ENCODE measurements at regions not wholly inside any gene's neighbourhood (a gene's known extent, or its start where the extent isn't known, plus 50 kb on each side); places are given as distances from the start of the nearest gene placed in this dataset.

DNA sequence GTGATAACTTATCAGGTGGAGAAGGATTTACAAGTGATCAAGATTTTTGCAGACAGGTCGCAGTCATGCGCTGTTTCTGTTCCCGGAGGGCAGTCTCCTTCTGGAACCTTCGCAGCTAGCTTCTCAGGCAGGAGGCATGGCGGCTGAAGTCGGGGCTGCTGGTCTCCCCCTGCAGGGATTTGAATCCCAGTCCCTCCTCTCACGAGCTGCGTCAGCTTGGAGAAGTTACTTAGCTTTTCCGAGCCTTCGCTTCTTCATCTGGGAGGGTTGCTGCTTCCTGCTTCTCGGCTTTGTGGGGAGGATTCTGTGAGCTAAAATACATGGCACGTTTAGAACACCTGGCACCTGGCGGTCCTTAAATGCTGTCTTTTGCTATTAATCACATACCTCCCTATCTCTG is 287.8 kb upstream of the FOXF1 start:
- TF ChIP-seq, protein P1, sequence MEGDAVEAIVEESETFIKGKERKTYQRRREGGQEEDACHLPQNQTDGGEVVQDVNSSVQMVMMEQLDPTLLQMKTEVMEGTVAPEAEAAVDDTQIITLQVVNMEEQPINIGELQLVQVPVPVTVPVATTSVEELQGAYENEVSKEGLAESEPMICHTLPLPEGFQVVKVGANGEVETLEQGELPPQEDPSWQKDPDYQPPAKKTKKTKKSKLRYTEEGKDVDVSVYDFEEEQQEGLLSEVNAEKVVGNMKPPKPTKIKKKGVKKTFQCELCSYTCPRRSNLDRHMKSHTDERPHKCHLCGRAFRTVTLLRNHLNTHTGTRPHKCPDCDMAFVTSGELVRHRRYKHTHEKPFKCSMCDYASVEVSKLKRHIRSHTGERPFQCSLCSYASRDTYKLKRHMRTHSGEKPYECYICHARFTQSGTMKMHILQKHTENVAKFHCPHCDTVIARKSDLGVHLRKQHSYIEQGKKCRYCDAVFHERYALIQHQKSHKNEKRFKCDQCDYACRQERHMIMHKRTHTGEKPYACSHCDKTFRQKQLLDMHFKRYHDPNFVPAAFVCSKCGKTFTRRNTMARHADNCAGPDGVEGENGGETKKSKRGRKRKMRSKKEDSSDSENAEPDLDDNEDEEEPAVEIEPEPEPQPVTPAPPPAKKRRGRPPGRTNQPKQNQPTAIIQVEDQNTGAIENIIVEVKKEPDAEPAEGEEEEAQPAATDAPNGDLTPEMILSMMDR (IDR thresholded peaks at IDR 0.05; ENCODE audit: insufficient read depth, low read depth, low read length, missing control alignments) = no peak
- DNase-seq (ENCODE audit: low read depth) = no peak
- no peak overlapping the region for H3K4me3 ChIP-seq (ENCODE audit: low read depth, low read length)

DNA sequence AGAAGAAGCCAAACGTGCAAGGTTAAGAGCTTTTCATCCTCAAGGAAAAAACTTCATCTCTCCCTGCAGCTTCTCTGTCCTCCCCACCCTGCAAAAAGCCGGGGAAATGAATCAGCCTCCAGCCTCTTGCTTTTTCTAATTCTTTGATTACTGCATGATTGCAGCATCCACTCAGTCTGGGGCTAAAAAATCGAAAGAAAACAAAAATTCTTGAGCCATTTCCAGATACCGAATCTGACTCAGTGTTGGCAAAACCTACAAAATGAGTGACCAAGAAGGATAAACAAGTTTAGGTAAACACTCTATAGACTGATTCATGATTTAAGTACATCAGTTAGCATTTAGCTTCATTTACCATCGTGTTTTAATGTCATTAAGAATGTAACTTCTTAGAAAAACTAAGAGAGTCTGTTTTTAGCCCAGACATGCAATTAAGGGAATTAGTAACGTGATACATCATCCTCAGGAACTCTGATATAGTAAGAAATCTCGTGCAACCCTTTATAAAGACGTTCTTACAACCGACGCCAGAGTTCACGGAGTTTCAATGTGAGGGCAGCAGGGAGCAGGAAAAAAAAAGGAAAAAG is 287.3 kb upstream of the FOXF1 start:
- no peak overlapping the region for H3K4me3 ChIP-seq (ENCODE audit: low read depth, low read length)
- TF ChIP-seq, protein P1 (IDR thresholded peaks at IDR 0.05; ENCODE audit: insufficient read depth, low read depth, low read length, missing control alignments) = no peak
- DNase-seq (ENCODE audit: low read depth) = no peak

DNA sequence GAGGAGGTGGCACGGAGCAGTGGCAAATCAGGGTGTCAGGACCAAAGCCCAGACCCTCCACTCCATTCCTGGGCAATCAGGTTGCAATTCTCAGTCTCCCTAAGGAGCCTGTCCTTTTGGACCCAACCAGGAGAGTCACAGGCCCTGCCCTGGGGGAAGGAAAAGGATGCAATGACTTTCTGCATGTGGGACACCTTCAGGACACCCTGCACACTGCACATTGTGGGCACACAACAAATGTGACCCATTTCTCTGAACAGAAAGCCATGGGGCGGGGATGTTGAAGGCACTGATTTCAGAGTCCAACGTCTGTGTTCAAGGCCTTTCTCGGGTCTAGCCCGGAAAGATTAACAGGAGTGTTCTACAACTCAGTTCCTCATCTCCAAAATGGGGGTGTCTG is 286.2 kb upstream of the FOXF1 start:
- DNase-seq (ENCODE audit: low read depth) = no peak
- TF ChIP-seq, protein P1 (IDR thresholded peaks at IDR 0.05; ENCODE audit: insufficient read depth, low read depth, low read length, missing control alignments) = no peak
- H3K4me3 ChIP-seq (ENCODE audit: low read depth, low read length) = no peak overlapping the region

DNA sequence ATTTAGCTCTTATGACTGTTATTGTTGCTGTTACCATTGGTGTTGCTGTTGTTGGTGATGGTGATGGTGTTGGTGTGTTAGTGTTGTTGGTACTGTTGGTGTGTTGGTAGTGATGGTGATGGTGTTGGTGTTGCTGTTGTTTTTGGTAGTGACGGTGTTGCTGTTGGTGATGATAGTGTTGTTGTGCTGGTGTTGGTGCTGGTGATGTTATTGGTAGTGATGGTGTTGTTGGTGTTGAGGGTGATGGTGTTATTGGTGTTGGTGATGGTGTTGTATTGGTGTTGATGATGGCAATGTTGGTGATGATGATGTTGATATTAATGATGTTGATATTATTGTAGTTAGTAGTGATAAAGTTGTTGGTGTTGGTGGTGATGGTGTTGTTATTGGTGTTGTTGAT is 285.7 kb upstream of the FOXF1 start:
- TF ChIP-seq, protein P1 (IDR thresholded peaks at IDR 0.05; ENCODE audit: insufficient read depth, low read depth, low read length, missing control alignments) = no peak
- DNase-seq (ENCODE audit: low read depth) = no peak
- H3K4me3 ChIP-seq (ENCODE audit: low read depth, low read length) = no peak overlapping the region

DNA sequence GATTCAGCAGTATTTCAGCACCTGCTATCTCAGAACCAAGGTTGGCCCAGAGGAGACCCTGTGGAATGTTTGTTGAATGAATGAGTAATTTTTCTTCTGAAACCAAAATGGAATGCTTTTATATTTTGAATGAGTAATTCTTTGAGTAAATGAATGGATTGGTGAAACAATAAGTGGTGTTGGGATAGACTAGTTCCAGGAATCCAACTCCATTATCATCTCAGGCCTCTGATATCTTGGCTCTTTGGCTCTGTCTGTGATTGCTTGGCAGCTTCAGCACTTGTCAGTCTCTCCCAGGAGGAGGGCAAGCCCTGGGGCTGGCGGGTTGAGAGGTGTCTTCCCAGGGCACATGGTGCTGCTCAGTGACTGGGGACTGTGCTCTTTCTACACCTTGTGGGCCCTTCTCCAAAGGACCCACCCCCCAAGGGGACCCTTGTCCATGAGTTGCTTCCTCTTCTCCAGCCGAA is 284.4 kb upstream of the FOXF1 start:
- TF ChIP-seq, protein P1 (IDR thresholded peaks at IDR 0.05; ENCODE audit: insufficient read depth, low read depth, low read length, missing control alignments) = no peak
- DNase-seq (ENCODE audit: low read depth) = no peak
- no peak overlapping the region for H3K4me3 ChIP-seq (ENCODE audit: low read depth, low read length)

DNA sequence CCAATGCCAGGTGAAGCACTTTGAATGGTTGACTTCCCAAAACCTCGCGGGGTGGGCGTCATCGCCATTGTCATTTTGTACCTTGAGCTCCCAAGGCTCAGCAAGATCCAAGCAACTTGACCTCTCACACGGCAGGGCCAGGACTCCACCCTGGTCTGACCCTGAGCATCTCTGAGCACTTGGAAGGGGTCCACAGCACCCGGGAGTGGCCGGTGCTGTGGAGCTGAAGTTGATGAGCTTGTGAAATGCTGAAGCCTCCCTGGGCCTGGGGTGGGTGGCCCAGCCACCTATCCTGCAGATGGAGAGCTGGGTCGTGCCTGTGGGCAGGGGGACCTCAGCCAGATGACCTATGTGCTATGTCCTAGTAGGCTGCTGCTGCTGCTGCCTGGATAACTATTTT is 283.3 kb upstream of the FOXF1 start:
- TF ChIP-seq, protein P1 (IDR thresholded peaks at IDR 0.05; ENCODE audit: insufficient read depth, low read depth, low read length, missing control alignments) = no peak
- no peak overlapping the region for H3K4me3 ChIP-seq (ENCODE audit: low read depth, low read length)
- no peak for DNase-seq (ENCODE audit: low read depth)

DNA sequence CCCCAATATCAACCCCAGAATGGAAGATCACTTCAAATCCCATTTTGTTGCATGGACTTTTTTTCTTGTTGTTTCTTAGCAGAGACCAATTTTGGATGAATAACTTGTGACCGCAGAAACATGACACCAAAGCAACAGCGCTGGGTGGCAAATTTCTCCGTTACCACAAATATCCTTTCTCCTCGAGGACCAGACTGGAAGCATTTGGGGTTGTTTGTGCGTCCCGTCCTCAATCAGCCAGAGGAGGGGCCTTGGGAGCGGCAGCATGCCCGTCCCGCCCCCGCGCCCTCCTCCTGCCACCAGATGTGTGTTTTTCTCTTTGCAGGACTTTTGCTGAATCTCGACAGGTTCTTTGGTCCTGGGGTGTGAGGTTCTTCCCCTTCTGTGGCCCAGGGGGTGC is 282.5 kb upstream of the FOXF1 start:
- no peak for DNase-seq (ENCODE audit: low read depth)
- TF ChIP-seq, protein P1 (IDR thresholded peaks at IDR 0.05; ENCODE audit: insufficient read depth, low read depth, low read length, missing control alignments) = no peak
- no peak overlapping the region for H3K4me3 ChIP-seq (ENCODE audit: low read depth, low read length)
